ENCODE measurements at regions not wholly inside any gene's neighbourhood (a gene's known extent, or its start where the extent isn't known, plus 50 kb on each side); places are given as distances from the start of the nearest gene placed in this dataset.

DNA sequence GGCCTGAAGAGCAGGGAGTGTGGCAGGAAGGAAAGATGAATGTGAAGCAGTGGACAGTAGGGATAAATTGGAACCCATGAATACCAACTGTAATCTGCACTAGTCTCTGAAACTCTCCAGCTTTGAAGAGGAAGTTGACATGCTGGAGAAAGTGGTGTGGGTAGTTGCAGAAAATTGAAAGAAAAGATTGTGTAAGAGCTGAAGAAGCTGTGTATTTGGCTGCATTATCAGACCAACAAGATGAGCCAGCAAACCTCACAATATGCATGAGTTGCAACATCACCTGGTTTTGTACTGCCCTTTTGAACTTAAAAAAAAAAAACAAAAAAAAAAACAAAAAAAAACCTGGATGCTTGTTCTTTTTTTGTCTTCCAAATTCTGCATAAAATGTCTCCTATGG lies 921.9 kb upstream of the EYS start:
- ATAC-seq (ENCODE audit: insufficient read depth, low read depth): no peak
- Histone ChIP-seq H3K4me1 (ENCODE audit: insufficient read depth, low read length) (no peaks in the 10 kb centered on the region), H3K9me3 (ENCODE audit: insufficient read depth, low read length, severe bottlenecking) (no peaks in the 10 kb centered on the region), H3K79me2 (ENCODE audit: insufficient read depth, low read length) (no peaks in the 10 kb centered on the region), H3K27ac (ENCODE audit: low read length) (no peak overlapping the region), H2AFZ (ENCODE audit: low read depth, low read length) (no peak overlapping the region), H3K4me3 (ENCODE audit: low read depth in 1 of 2, low read length in 2 of 2) (no peak overlapping the region), H3K36me3 (ENCODE audit: insufficient read depth, low read length) (no peaks in the 10 kb centered on the region), H4K20me1 (ENCODE audit: insufficient read depth, low read length) (no peaks in the 10 kb centered on the region), H3K4me2 (ENCODE audit: insufficient read depth, low read length) (no peak overlapping the region), H3K9ac (ENCODE audit: low read depth, low read length) (no peak overlapping the region), H3K27me3 (ENCODE audit: insufficient read depth, low read length, poor library complexity) (no peaks in the 10 kb centered on the region)
- DNase-seq: no peak
- TF ChIP-seq EZH2 (IDR thresholded peaks at IDR 0.05; ENCODE audit: borderline replicate concordance, low read depth, low read length, severe bottlenecking): no peak
- TF ChIP-seq CTCF (IDR thresholded peaks at IDR 0.05; ENCODE audit: borderline replicate concordance, extremely low read depth, low read length, poor library complexity, severe bottlenecking): no peak

GRCh38 chr6:66623050-66623449 lies 916.0 kb upstream of the EYS start:
- TF ChIP-seq CTCF (IDR thresholded peaks at IDR 0.05; ENCODE audit: borderline replicate concordance, extremely low read depth, low read length, poor library complexity, severe bottlenecking) (no peak), EZH2 (IDR thresholded peaks at IDR 0.05; ENCODE audit: borderline replicate concordance, low read depth, low read length, severe bottlenecking) (no peak)
- H4K20me1 ChIP-seq (ENCODE audit: insufficient read depth, low read length): no peaks in the 10 kb centered on the region
- DNase-seq (no peak), ATAC-seq (ENCODE audit: insufficient read depth, low read depth) (no peak)
- no peaks in the 10 kb centered on the region for H3K36me3 ChIP-seq (ENCODE audit: insufficient read depth, low read length)
- no peaks in the 10 kb centered on the region for H3K27me3 ChIP-seq (ENCODE audit: insufficient read depth, low read length, poor library complexity)
- no peaks in the 10 kb centered on the region for H3K9me3 ChIP-seq (ENCODE audit: insufficient read depth, low read length, severe bottlenecking)
- no peak overlapping the region for H3K4me2 ChIP-seq (ENCODE audit: insufficient read depth, low read length)
- no peak overlapping the region for H3K4me3 ChIP-seq (ENCODE audit: low read depth in 1 of 2, low read length in 2 of 2)
- H3K4me1 ChIP-seq (ENCODE audit: insufficient read depth, low read length): no peaks in the 10 kb centered on the region
- no peaks in the 10 kb centered on the region for H3K79me2 ChIP-seq (ENCODE audit: insufficient read depth, low read length)
- no peak overlapping the region for H3K27ac ChIP-seq (ENCODE audit: low read length)
- H2AFZ ChIP-seq (ENCODE audit: low read depth, low read length): no peak overlapping the region
- no peak overlapping the region for H3K9ac ChIP-seq (ENCODE audit: low read depth, low read length)

DNA sequence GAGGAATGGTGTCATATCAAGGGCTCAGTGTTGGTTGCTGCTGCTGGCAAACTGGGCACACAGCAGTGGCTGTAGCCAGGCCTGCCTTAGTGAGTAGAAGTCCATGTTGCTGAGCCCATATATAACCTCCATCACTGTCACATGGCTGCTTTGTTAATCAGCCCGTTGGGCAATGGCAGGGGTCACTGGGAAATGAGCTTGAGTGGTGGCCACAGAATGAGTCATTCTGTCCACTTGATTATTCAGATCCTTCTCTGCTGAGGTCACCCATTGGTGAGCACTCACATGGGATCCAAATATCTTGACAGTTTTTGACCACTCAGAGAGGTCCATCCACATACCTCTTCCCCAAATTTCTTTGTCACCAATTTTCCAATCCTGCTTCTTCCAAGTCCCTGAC lies 898.9 kb upstream of the EYS start:
- H4K20me1 ChIP-seq (ENCODE audit: insufficient read depth, low read length): no peaks in the 10 kb centered on the region

More for the DNA sequence above, 898.9 kb upstream of the EYS start:
- Histone ChIP-seq H3K4me2 (ENCODE audit: insufficient read depth, low read length) (no peak overlapping the region), H3K4me1 (ENCODE audit: insufficient read depth, low read length) (no peaks in the 10 kb centered on the region), H3K36me3 (ENCODE audit: insufficient read depth, low read length) (no peaks in the 10 kb centered on the region), H3K9me3 (ENCODE audit: insufficient read depth, low read length, severe bottlenecking) (no peaks in the 10 kb centered on the region), H3K79me2 (ENCODE audit: insufficient read depth, low read length) (no peaks in the 10 kb centered on the region), H3K9ac (ENCODE audit: low read depth, low read length) (no peak overlapping the region), H3K27me3 (ENCODE audit: insufficient read depth, low read length, poor library complexity) (no peaks in the 10 kb centered on the region), H3K4me3 (ENCODE audit: low read depth in 1 of 2, low read length in 2 of 2) (no peak overlapping the region), H3K27ac (ENCODE audit: low read length) (no peak overlapping the region), H2AFZ (ENCODE audit: low read depth, low read length) (no peak overlapping the region)
- ATAC-seq (ENCODE audit: insufficient read depth, low read depth) (no peak), DNase-seq (no peak)
- no peak for TF ChIP-seq EZH2 (IDR thresholded peaks at IDR 0.05; ENCODE audit: borderline replicate concordance, low read depth, low read length, severe bottlenecking)
- no peak for TF ChIP-seq CTCF (IDR thresholded peaks at IDR 0.05; ENCODE audit: borderline replicate concordance, extremely low read depth, low read length, poor library complexity, severe bottlenecking)
